NCI-H2196 treated with DMSO at 0.1 percent for 48 hours (cell line): ENCODE measurements at regions not wholly inside any gene's neighbourhood (a gene's known extent, or its start where the extent isn't known, plus 50 kb on each side); places are given as distances from the start of the nearest gene placed in this dataset.

Experiments used
- DNase-seq: peaks from one replicate; lab custom pipeline; 2025; ENCODE audit not compliant: unreplicated experiment; lab: John Stamatoyannopoulos, UW

DNA sequence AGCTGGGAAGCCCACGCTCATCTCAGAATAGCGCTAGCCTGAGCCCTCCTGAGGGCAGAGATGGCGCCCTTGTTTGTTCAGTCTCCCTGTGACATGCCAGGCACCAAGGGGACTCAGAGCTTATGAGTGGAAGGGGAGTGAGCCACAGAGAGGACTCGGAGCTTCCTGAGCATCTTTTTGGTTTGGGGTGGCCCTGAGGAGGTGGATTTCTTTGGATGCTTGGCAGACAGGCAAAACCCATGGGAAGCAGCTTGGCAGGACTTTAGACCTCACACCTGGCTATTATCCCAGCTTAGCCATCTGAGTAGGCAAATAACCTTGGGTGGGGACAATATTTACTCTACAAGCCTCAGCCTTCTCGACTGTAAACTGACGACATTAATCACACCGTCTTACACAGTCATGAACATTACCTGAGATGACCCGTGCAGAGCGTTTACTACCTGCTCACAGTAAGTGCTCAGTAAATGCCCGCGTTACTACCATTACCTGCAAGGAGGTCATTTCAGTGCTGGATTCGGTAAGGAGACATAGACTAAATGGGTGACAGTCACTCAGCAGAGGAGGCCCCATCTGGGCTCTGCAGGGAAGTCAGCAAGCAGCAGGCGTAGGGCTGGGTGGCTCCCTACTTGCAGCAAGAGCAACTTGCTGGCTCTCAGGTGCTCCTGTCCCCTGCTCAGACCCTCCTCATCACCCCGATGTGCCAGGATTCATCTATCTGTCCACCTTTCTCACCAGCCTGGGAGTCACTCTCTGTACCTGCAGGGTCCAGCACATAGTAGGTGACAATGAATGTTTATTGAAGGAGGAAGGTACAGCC lies 54.9 kb downstream of the KLHDC7A start:
- DNase-seq = peak; percentile 34

GRCh38 chr1:18536356-18536755 lies 55.6 kb downstream of the KLHDC7A start:
- DNase-seq = no peak

- DNase-seq = no peak
These were observed 56.2 kb downstream of the KLHDC7A start for GRCh38 chr1:18536915-18537314.

DNA sequence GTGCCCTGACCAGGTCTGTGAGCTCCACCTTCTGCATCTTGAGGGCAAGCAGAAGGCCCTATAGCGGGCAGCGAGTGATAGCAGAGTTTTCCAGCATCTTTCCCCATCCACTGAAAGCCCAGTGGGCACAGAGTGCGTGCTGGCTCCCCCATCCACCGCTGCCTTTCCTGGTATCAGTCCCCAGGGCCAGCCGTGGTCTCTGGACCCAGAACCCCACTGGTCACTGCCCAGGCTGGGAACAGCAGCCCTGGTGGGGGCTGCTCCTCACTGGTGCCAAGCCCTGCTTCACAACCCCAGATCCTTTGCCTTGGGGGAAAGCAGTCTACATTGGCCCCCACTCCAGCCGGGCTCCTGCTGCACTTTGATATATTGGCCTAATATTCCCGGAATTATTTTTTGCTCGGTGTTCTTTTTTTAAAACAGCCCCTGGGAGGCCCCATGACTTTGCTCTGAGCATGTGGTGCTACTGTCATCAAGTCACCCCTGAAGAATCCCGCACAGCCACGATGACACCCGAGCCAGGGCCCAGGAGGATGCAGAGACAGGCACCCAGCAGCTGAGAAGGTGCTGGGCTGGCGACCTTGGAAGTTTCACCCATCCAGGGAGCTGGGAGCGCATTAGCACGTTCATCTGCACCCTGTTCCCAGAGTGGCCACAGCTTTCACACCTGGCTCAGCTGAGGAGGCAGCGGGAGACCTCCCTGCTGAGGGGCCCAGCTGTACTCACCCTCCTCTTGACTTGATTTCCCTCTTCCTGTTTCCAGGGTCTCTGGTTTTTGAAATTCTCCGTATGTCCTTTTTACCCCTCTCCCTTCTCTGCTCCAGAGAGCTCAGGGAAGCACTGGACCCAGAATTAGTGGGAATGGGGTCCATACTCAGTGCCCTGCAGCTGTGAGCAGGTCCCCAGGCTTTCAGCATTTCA lies 56.9 kb downstream of the KLHDC7A start:
- DNase-seq = no peak

DNA sequence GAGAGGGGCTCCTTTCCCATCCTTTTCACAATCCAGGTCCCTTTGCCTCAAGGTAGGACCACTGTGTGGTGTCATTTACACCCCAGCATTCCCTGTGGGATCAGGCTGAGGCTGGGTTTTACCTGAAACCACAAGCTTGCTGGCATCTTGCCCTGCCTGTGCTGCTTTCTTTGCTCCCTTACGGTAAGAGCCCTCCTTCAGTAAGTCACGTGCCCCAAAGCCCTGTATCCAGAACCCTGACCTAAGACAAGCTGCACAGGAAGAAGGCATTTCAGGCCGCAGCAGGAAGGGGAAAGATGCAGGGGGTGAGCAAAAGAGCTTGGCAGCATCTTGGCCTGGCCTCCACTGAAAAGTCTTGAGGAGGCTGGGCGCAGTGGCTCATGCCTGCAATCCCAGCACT lies 58.4 kb downstream of the KLHDC7A start:
- no peak for DNase-seq

DNA sequence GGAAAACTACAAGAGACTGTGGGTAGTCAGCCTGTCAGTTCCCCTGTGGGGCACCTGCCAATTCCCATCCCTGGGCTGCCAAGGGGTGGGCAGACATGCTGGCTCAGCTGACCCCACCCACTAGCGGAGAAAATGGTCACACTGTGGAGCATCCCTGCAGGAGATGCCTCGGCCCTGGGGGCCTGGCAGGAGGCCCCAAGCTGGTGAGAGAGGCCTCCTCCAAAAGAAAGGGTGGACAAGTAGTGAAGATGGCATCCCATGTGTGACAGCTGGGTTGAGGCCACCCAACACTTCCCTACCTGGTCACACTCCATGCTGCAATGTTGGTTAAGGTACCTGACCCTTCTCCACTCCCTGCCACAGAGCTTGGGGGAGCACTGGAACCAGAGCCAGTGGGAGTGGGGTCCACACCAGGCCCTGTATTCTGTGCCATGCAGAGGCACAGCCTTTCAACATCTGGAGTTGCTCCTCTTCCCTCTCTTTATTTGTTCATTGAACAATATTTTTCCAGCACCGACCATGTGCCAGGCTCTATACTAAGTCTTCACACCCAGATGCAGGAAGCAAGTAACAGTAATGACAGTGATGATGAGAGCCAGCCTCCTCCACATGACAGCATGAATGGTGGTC lies 59.5 kb downstream of the KLHDC7A start:
- no peak for DNase-seq

- DNase-seq = no peak
These were observed 60.5 kb downstream of the KLHDC7A start for GRCh38 chr1:18541046-18541795.

DNA sequence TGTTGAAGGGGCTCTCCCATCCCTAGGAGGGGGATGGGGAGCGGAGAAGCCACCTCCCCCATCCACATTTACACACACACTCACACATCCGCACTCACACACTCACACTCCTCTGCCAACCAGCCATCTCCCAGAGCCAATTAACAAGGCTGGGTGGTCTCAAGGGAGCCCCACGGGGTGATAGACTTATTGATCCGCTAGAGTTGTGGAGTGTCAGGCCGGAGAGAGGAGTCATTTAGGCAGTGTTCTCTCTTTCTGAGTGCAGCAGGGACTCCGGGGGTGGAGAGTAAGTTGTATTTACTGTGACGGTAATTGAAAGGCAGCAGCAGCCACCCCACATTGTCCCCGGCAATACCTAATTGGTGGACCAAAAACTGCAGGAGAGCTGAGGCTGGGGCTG lies 61.6 kb downstream of the KLHDC7A start:
- DNase-seq = no peak

DNA sequence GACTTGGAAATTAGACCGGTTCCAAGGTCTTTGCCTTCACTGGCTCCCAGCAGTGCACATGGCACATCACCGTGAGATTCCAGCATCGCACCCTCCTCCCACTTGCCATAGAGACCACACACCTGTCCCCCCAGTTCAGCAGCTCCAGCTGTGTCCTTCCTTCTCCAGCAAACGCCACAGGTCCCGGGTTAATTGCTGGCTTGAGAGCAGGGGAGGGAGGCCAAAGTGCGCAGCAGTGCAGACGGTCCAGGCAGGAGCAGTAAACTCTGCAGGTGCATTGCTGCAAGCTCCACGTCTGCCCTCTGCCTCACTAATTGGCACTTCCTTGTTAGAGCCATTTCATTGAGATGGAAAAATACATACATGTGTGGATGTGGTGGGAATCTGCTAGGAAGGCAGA lies 65.3 kb downstream of the KLHDC7A start:
- DNase-seq = no peak

GRCh38 chr1:18547460-18547859 lies 66.7 kb downstream of the KLHDC7A start:
- no peak for DNase-seq

GRCh38 chr1:18548643-18549042 lies 67.9 kb downstream of the KLHDC7A start:
- no peak for DNase-seq

DNA sequence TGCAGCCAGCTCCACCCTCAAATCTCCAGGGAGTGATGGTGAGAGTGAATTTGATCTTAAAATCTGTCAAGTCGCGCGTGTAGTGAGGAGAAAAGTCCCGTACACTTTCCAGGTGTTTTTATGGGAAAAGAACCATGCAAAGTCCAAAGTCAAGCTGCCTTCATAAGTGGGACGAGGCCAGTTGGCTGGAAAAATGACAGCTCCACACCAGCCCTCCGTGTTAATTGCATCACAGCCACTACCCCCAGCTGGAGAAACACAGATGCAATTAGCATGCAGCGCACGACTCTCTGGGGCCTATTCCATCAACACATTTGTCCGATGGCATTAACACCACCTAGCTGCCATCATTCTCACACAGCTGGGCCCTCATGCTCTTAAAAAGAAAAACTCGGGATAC lies 68.4 kb downstream of the KLHDC7A start:
- DNase-seq = no peak

- DNase-seq = no peak
These were observed 69.2 kb downstream of the KLHDC7A start for GRCh38 chr1:18549906-18550305.

DNA sequence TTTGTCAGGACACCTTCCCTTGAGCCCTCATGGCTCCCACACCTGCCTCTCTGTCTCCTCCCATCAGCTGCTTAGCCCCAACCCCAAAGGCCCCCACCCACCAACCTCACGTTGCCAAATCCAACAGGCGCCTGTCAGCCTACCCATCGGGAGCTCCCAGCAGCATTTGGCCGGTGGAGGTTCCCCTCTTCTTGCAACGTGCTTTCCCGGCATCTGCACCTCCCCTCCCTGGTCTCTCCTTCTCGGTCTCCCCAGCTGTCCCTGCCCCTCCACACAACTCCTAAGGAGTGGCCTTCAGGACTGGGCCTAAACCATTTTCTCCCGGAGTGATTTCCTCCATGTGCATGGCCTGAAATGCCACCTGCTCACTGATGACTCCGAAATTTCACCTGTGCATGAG lies 71.9 kb downstream of the KLHDC7A start:
- no peak for DNase-seq

DNA sequence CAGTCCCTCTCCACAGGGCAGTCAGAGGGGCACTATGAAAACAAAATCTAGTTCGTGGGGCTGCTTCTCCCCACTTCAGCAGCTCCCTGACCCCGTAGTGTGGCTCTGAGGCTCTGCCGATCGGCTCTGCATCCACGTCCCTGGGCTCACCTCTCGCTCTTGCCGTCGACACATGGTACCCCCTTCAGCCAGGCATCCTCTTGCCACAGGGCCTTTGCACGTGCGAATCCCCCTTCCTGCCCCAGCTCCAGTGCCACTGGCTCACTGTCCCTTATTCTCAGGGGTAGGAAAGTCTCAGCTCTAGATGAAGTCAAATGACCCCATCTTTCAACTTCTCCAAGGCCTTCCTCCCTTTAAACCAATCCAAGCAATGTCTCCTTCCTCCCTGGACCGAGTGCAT lies 72.7 kb downstream of the KLHDC7A start:
- no peak for DNase-seq

GRCh38 chr1:18554099-18554498 lies 73.4 kb downstream of the KLHDC7A start:
- DNase-seq = no peak

GRCh38 chr1:18554597-18554996 lies 73.9 kb downstream of the KLHDC7A start:
- DNase-seq = no peak

DNA sequence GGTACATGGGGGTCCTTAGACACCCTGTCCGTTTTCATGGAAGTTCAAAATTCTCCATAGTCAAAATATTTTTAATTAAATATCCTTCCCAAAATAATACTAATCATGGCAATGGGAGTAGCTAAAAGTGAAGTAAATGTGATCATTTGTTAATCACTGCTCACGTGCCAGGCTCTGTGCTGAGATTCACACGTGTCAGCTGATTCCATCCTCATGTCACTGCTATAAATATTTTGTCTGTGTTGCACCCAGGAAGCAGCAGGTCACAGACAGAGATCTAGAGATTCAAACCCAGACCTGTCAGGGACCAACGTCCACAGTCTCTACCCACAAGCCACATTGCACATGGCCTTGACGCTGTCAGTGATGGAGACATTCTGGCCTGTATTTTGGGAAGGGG lies 74.3 kb downstream of the KLHDC7A start:
- DNase-seq = no peak

DNA sequence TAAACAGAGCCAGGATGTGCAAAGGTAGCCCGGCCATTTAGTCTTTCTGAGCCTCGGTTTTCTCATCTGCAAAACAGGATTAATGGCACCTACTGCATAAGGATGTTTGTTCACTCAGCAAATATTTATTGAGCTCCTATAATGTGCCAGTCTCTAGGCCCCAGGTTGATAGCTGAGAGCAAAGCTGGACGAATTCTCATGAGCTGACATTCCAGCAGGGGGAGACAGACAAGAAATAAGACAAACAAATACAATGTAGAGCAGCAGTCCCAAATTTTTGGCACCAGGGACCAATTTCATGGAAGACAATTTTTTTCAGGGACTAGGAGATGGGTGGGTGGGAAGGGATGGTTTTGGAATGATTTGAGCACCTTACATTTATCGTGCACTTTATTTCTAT lies 74.3 kb upstream of the PAX7 start:
- DNase-seq = no peak

- DNase-seq = peak; percentile 83
These were observed 72.8 kb upstream of the PAX7 start for GRCh38 chr1:18557621-18558465.
